ENCODE measurements at regions not wholly inside any gene's neighbourhood (a gene's known extent, or its start where the extent isn't known, plus 50 kb on each side); places are given as distances from the start of the nearest gene placed in this dataset.

- ATAC-seq (ENCODE audit: low read depth) (no peak), DNase-seq (no peak)
- Histone ChIP-seq H2BK120ac (ENCODE audit: low read depth, low read length) (no peak overlapping the region), H3K27me3 (ENCODE audit: control insufficient read depth, insufficient read depth, low read length) (no peaks in the 10 kb centered on the region), H4K20me1 (ENCODE audit: insufficient read depth, low read length) (no peaks in the 10 kb centered on the region), H3K4ac (ENCODE audit: low read depth, low read length) (no peak overlapping the region), H2AK5ac (ENCODE audit: low read depth, low read length) (no peak overlapping the region), H4K91ac (ENCODE audit: insufficient read depth, low read depth, low read length) (no peak overlapping the region), H4K5ac (ENCODE audit: low read depth, low read length) (no peak overlapping the region), H3K4me3 (ENCODE audit: insufficient read depth, low read depth, low read length) (no peak overlapping the region), H3K9me1 (ENCODE audit: insufficient read depth, low read length) (no peaks in the 10 kb centered on the region), H2BK5ac (ENCODE audit: low read depth, low read length, poor library complexity, severe bottlenecking) (no peak overlapping the region), H3K4me1 (ENCODE audit: control insufficient read depth, insufficient read depth, low read length) (no peaks in the 10 kb centered on the region), H3K27ac (ENCODE audit: insufficient read depth, low read length) (no peak overlapping the region), H3K36me3 (ENCODE audit: control insufficient read depth, insufficient read depth, low read length) (no peaks in the 10 kb centered on the region), H3K79me1 (ENCODE audit: low read depth in 1 of 2, low read length in 2 of 2) (no peaks in the 10 kb centered on the region), H3K9me3 (ENCODE audit: control insufficient read depth, insufficient read depth, low read length) (no peaks in the 10 kb centered on the region), H2BK20ac (ENCODE audit: low read depth, low read length) (no peak overlapping the region), H4K8ac (ENCODE audit: low read depth in 2 of 2, low read length in 2 of 2) (no peak overlapping the region), H3K14ac (replicated peaks; ENCODE audit: low read depth, low read length) (no peak overlapping the region), H3K4me2 (ENCODE audit: low read depth, low read length) (no peak overlapping the region), H3K18ac (ENCODE audit: low read depth, low read length) (no peak overlapping the region), H2AK9ac (replicated peaks; ENCODE audit: low read depth, low read length, poor library complexity) (no peak overlapping the region), H3K23ac (ENCODE audit: low read depth, low read length) (no peak overlapping the region), H2AFZ (replicated peaks; ENCODE audit: low read length, poor library complexity) (no peak overlapping the region), H3K56ac (ENCODE audit: extremely low read depth, insufficient read depth, low read length) (no peak overlapping the region), H3K9ac (ENCODE audit: low read depth, low read length) (no peak overlapping the region), H2BK15ac (ENCODE audit: low read depth, low read length) (no peak overlapping the region)
- BruUV-seq (replicated peaks): no TSS peak
- intact Hi-C loops (cut with micrococcal nuclease): no loop called here
- CTCF ChIA-PET: no interaction called here
- TF ChIP-seq RAD21 (IDR thresholded peaks at IDR 0.05; ENCODE audit: low read length) (no peak), FOS (IDR thresholded peaks at IDR 0.05; ENCODE audit: low read depth, low read length) (no peak), ELK1 (IDR thresholded peaks at IDR 0.05; ENCODE audit: borderline replicate concordance, low read depth, low read length) (no peak), NFE2L2 (IDR thresholded peaks at IDR 0.05; ENCODE audit: low read depth, low read length) (no peak)
- dilution Hi-C loops (cut with HindIII; ENCODE audit: low sequenced_read_pairs, unreplicated experiment): no loop called here
- WGBS, 2 experiments (ENCODE audit: extremely low coverage in 2 of 2, insufficient read length in 1 of 2): no CpG with 5 or more reads among the region's 2 CpGs
- POLR2A ChIA-PET (ENCODE audit: unreplicated experiment): no interaction called here
- in situ Hi-C loops (cut with MboI; ENCODE audit: low sequenced_read_pairs): no loop called here
These were observed 292.0 kb downstream of the ZIC1 start for GRCh38 chr3:147701195-147701594.

All from IMR-90 (cell line).